Heart left ventricle (tissue), 13 donors: ENCODE measurements at regions not wholly inside any gene's neighbourhood (a gene's known extent, or its start where the extent isn't known, plus 50 kb on each side); places are given as distances from the start of the nearest gene placed in this dataset.

Experiments used
- CTCF ChIP-seq, 12 donors: fragments of 200-600 bp; sonication (generic) in 4 of 12; IDR thresholded peaks; one replicate each; pipeline versions ENCODE4 v1.5.0 to v1.8.0; 2018 to 2022; ENCODE audit warnings: antibody characterized with exemption in 12 of 12, mild to moderate bottlenecking in 5 of 12
- POLR2A ChIP-seq, 2 donors: fragments of 450-650 bp; IDR thresholded peaks; one replicate each; pipeline ENCODE4 v1.6.1; 2017; ENCODE audit warnings: antibody characterized with exemption in 2 of 2, mild to moderate bottlenecking in 2 of 2, moderate library complexity in 2 of 2
- donor health status: ischemic (EF 13 %, LVEDD 7.1; RV severe dilation, severe dysfunction).
- donor health status: DM: no; HTN: yes; CAD: no.
- donor health status: DM: no; HTN: no; CAD: no.
- donor health status: ischemic (EF 25% LVEDD 6.9; RV normal size, moderate dysfunction).
- donor health status: ischemic (EF 25% LVEDD 5.7; RV mildly dilated, moderate dysfunction).
- donor health status: ischemic (EF 35%, LVEDD 5.7; RV mildly dilated, moderate dysfunction).
- donor health status: nonischemic (EF 11% LVEDD 7.7; RV severe dilation, severe dysfunction).
- donor health status: DM: yes; HTN: yes; CAD: no.
- donor health status: PGD.
- donor health status: ischemic (EF 29% LVEDD 5.4; RV normal size, mild dysfunction).
- donor health status: nonischemic (EF 23%, LVEDD 6.1; RV moderate dilation, normal function).

- TF ChIP-seq CTCF (IDR thresholded peaks at IDR 0.05), result no peak
- no peak for TF ChIP-seq POLR2A (IDR thresholded peaks at IDR 0.05)
These were observed 418.6 kb downstream of the TOX3 start for GRCh38 chr16:52128361-52128760.
